Ectodermal cell (in vitro differentiated cells): ENCODE measurements at regions not wholly inside any gene's neighbourhood (a gene's known extent, or its start where the extent isn't known, plus 50 kb on each side); places are given as distances from the start of the nearest gene placed in this dataset.

Source experiments
- H3K27ac ChIP-seq: 2 replicates; pipeline ENCODE4 v1.7.0; 2013; ENCODE audit warnings: mild to moderate bottlenecking, low read depth, low read length; ENCODE audit not compliant: insufficient read depth, poor library complexity, severe bottlenecking
- H3K27me3 ChIP-seq: 2 replicates; pipeline ENCODE4 v1.7.0; 2013; ENCODE audit warnings: mild to moderate bottlenecking, low read length; ENCODE audit not compliant: insufficient read depth, control insufficient read depth, poor library complexity, severe bottlenecking
- H3K36me3 ChIP-seq: one replicate; pipeline ENCODE4 v1.7.0; 2013; ENCODE audit warnings: low read length; ENCODE audit not compliant: control insufficient read depth, insufficient read depth
- H3K4me1 ChIP-seq: one replicate; pipeline ENCODE4 v1.7.0; 2013; ENCODE audit warnings: low read length; ENCODE audit not compliant: control insufficient read depth, insufficient read depth
- H3K4me3 ChIP-seq: 2 replicates; pipeline ENCODE4 v1.7.0; 2013; ENCODE audit warnings: low read depth, low read length, control low read depth; ENCODE audit not compliant: insufficient read depth
- H3K9me3 ChIP-seq: 2 replicates; pipeline ENCODE4 v1.7.0; 2013; ENCODE audit warnings: mild to moderate bottlenecking, low read length, moderate library complexity; ENCODE audit not compliant: control insufficient read depth
- WGBS, 2 experiments: methylation state at CpG; one replicate each; pipeline ENCODE4 v1.1.7; 2013; ENCODE audit warnings: missing lambda C conversion rate in 2 of 2; 5-methylcytosine and 5-hydroxymethylcytosine counted together

- Histone ChIP-seq H3K4me1 (no peaks in the 10 kb centered on the region), H3K36me3 (no peaks in the 10 kb centered on the region), H3K27me3 (no peaks in the 10 kb centered on the region), H3K4me3 (no peak overlapping the region), H3K27ac (no peak overlapping the region), H3K9me3 (no peaks in the 10 kb centered on the region)
- WGBS, 2 experiments, result 91 to 97% methylated on average over 1 to 2 of the region's 2 CpGs
These were observed 566.6 kb upstream of the ZWINT start for GRCh38 chr10:56927701-56928100.

- no peaks in the 10 kb centered on the region for H3K27me3 ChIP-seq
- H3K9me3 ChIP-seq, result no peaks in the 10 kb centered on the region
- no peaks in the 10 kb centered on the region for H3K36me3 ChIP-seq
- WGBS, 2 experiments, result 88 to 93% methylated on average over 11 of the region's 11 CpGs
- no peaks in the 10 kb centered on the region for H3K4me1 ChIP-seq
- H3K4me3 ChIP-seq, result no peak overlapping the region
- no peak overlapping the region for H3K27ac ChIP-seq
These were observed 559.7 kb upstream of the ZWINT start for GRCh38 chr10:56920601-56921261.

- H3K4me1 ChIP-seq, result no peaks in the 10 kb centered on the region
- 94 to 98% methylated on average over 2 of the region's 2 CpGs for WGBS, 2 experiments
- no peaks in the 10 kb centered on the region for H3K27me3 ChIP-seq
- no peak overlapping the region for H3K27ac ChIP-seq
- H3K9me3 ChIP-seq, result no peaks in the 10 kb centered on the region
- H3K4me3 ChIP-seq, result no peak overlapping the region
- H3K36me3 ChIP-seq, result no peaks in the 10 kb centered on the region
These were observed 551.0 kb upstream of the ZWINT start for GRCh38 chr10:56912043-56912442.

GRCh38 chr10:56905051-56905450 lies 544.0 kb upstream of the ZWINT start:
- no peaks in the 10 kb centered on the region for H3K36me3 ChIP-seq
- H3K27me3 ChIP-seq, result no peaks in the 10 kb centered on the region
- H3K4me1 ChIP-seq, result no peaks in the 10 kb centered on the region
- H3K27ac ChIP-seq, result no peak overlapping the region
- H3K4me3 ChIP-seq, result no peak overlapping the region
- no peaks in the 10 kb centered on the region for H3K9me3 ChIP-seq

GRCh38 chr10:56902554-56902953 lies 541.5 kb upstream of the ZWINT start:
- no peak overlapping the region for H3K4me3 ChIP-seq
- H3K9me3 ChIP-seq, result no peaks in the 10 kb centered on the region
- H3K27me3 ChIP-seq, result no peaks in the 10 kb centered on the region
- 98 to 100% methylated on average over 1 to 3 of the region's 3 CpGs for WGBS, 2 experiments
- no peak overlapping the region for H3K27ac ChIP-seq
- no peaks in the 10 kb centered on the region for H3K4me1 ChIP-seq
- no peaks in the 10 kb centered on the region for H3K36me3 ChIP-seq

- Histone ChIP-seq H3K36me3 (no peaks in the 10 kb centered on the region), H3K4me3 (no peak overlapping the region), H3K9me3 (no peaks in the 10 kb centered on the region), H3K27me3 (no peaks in the 10 kb centered on the region), H3K27ac (no peak overlapping the region), H3K4me1 (no peaks in the 10 kb centered on the region)
- WGBS, 2 experiments, result 94 to 96% methylated on average over 5 of the region's 6 CpGs
These were observed 534.2 kb upstream of the ZWINT start for GRCh38 chr10:56895306-56895705.

GRCh38 chr10:56881218-56881617 lies 520.2 kb upstream of the ZWINT start:
- H3K27me3 ChIP-seq, result no peaks in the 10 kb centered on the region
- no peaks in the 10 kb centered on the region for H3K9me3 ChIP-seq
- H3K27ac ChIP-seq, result no peak overlapping the region
- no peaks in the 10 kb centered on the region for H3K4me1 ChIP-seq
- no peak overlapping the region for H3K4me3 ChIP-seq
- WGBS, 2 experiments, result 92 to 95% methylated on average over 3 of the region's 3 CpGs
- H3K36me3 ChIP-seq, result no peaks in the 10 kb centered on the region

- Histone ChIP-seq H3K36me3 (no peaks in the 10 kb centered on the region), H3K27me3 (no peaks in the 10 kb centered on the region), H3K9me3 (no peaks in the 10 kb centered on the region), H3K4me3 (no peak overlapping the region), H3K4me1 (no peaks in the 10 kb centered on the region), H3K27ac (no peak overlapping the region)
- 87 to 95% methylated on average over 4 of the region's 4 CpGs for WGBS, 2 experiments
These were observed 519.5 kb upstream of the ZWINT start for GRCh38 chr10:56880606-56881005.

GRCh38 chr10:56874950-56875349 lies 513.9 kb upstream of the ZWINT start:
- Histone ChIP-seq H3K27ac (no peak overlapping the region), H3K36me3 (no peaks in the 10 kb centered on the region), H3K4me1 (no peaks in the 10 kb centered on the region), H3K9me3 (no peaks in the 10 kb centered on the region), H3K4me3 (no peak overlapping the region), H3K27me3 (no peaks in the 10 kb centered on the region)
- 94% methylated on average over 1 of the region's 1 CpG; no CpG with 5 or more reads in 1 of the 2 experiments for WGBS, 2 experiments

GRCh38 chr10:56871160-56871668 lies 510.2 kb upstream of the ZWINT start:
- no peak overlapping the region for H3K27ac ChIP-seq
- H3K4me3 ChIP-seq, result no peak overlapping the region
- no peaks in the 10 kb centered on the region for H3K4me1 ChIP-seq
- no peaks in the 10 kb centered on the region for H3K36me3 ChIP-seq
- H3K9me3 ChIP-seq, result no peaks in the 10 kb centered on the region
- H3K27me3 ChIP-seq, result no peaks in the 10 kb centered on the region

- Histone ChIP-seq H3K27me3 (no peaks in the 10 kb centered on the region), H3K27ac (no peak overlapping the region), H3K4me3 (no peak overlapping the region), H3K4me1 (no peaks in the 10 kb centered on the region), H3K9me3 (no peaks in the 10 kb centered on the region), H3K36me3 (no peaks in the 10 kb centered on the region)
- 94 to 96% methylated on average over 3 of the region's 3 CpGs for WGBS, 2 experiments
These were observed 506.2 kb upstream of the ZWINT start for GRCh38 chr10:56867236-56867635.
